Activated CD8-positive, alpha-beta memory T cell treated with anti-CD3 and anti-CD28 coated beads, Interleukin-2, amount 10 ng/mL, durations not matched to agents 7 days and 5 days (primary cell): ENCODE measurements at regions not wholly inside any gene's neighbourhood (a gene's known extent, or its start where the extent isn't known, plus 50 kb on each side); places are given as distances from the start of the nearest gene placed in this dataset.

ENCODE experiments used
- ATAC-seq: fragments of 150-1000 bp; cut with Tn5 transposase; one replicate; pipeline ENCODE4 v1.10.0; 2021; ENCODE audit warnings: moderate library complexity
- CTCF ChIA-PET: fragments of 350-600 bp; sonication (Branson Sonifier 250); formaldehyde crosslinking; loops from one replicate; lab custom pipeline; 2021; ENCODE audit warnings: antibody characterized with exemption; lab: Charles Lee
- DNase-seq: peaks from one replicate; pipeline ENCODE4 v3.0.0-alpha.2; 2020
- H3K27ac Mint-ChIP-seq: one replicate; pipeline ENCODE4 v1.8.0; 2021; ENCODE audit warnings: mild to moderate bottlenecking, mixed read lengths
- H3K27me3 Mint-ChIP-seq: one replicate; pipeline ENCODE4 v1.8.0; 2021; ENCODE audit warnings: mixed read lengths
- H3K36me3 Mint-ChIP-seq: one replicate; pipeline ENCODE4 v1.8.0; 2021; ENCODE audit warnings: mild to moderate bottlenecking, mixed read lengths
- H3K4me1 Mint-ChIP-seq: one replicate; pipeline ENCODE4 v1.8.0; 2021; ENCODE audit warnings: mixed read lengths
- H3K4me3 Mint-ChIP-seq: one replicate; pipeline ENCODE4 v1.8.0; 2021; ENCODE audit warnings: mild to moderate bottlenecking, moderate library complexity, mixed read lengths
- H3K9me3 Mint-ChIP-seq: one replicate; pipeline ENCODE4 v1.8.0; 2022; ENCODE audit warnings: low read depth, mixed read lengths

GRCh38 chr1:228992907-228993535 is 257.7 kb downstream of the RHOU start:
- H3K9me3 Mint-ChIP-seq: no peaks in the 10 kb centered on the region
- H3K36me3 Mint-ChIP-seq: no peaks in the 10 kb centered on the region
- H3K4me3 Mint-ChIP-seq: no peak overlapping the region
- H3K4me1 Mint-ChIP-seq: peaks cover 3% of the 10 kb centered on the region
- H3K27me3 Mint-ChIP-seq: peaks cover 26% of the 10 kb centered on the region
- no peak overlapping the region for H3K27ac Mint-ChIP-seq
- ATAC-seq (no peak), DNase-seq (no peak)
- CTCF ChIA-PET: no interaction called here

GRCh38 chr1:228994676-228995594 is 259.7 kb downstream of the RHOU start:
- Mint-ChIP-seq H3K9me3 (no peaks in the 10 kb centered on the region), H3K4me1 (peaks cover 3% of the 10 kb centered on the region), H3K36me3 (no peaks in the 10 kb centered on the region), H3K27me3 (peaks cover 26% of the 10 kb centered on the region), H3K27ac (no peak overlapping the region), H3K4me3 (no peak overlapping the region)
- DNase-seq (no peak), ATAC-seq (no peak)
- CTCF ChIA-PET: no interaction called here

GRCh38 chr1:228996281-228996680 is 261.0 kb downstream of the RHOU start:
- Mint-ChIP-seq H3K9me3 (no peaks in the 10 kb centered on the region), H3K4me3 (no peak overlapping the region), H3K4me1 (no peaks in the 10 kb centered on the region), H3K27me3 (peaks cover 26% of the 10 kb centered on the region), H3K27ac (no peak overlapping the region), H3K36me3 (no peaks in the 10 kb centered on the region)
- CTCF ChIA-PET: no interaction called here
- no peak for DNase-seq
- ATAC-seq: no peak

GRCh38 chr1:228997721-228998144 is 262.5 kb downstream of the RHOU start:
- Mint-ChIP-seq H3K9me3 (no peaks in the 10 kb centered on the region), H3K36me3 (no peaks in the 10 kb centered on the region), H3K27ac (no peak overlapping the region), H3K4me1 (no peaks in the 10 kb centered on the region), H3K4me3 (no peak overlapping the region), H3K27me3 (peaks cover 18% of the 10 kb centered on the region)
- ATAC-seq: no peak
- DNase-seq: no peak
- CTCF ChIA-PET: no interaction called here

- ATAC-seq (no peak), DNase-seq (no peak)
- H3K4me1 Mint-ChIP-seq: no peaks in the 10 kb centered on the region
- H3K4me3 Mint-ChIP-seq: no peak overlapping the region
- no peak overlapping the region for H3K27ac Mint-ChIP-seq
- H3K27me3 Mint-ChIP-seq: peaks cover 14% of the 10 kb centered on the region
- CTCF ChIA-PET: no interaction called here
- no peaks in the 10 kb centered on the region for H3K36me3 Mint-ChIP-seq
- no peaks in the 10 kb centered on the region for H3K9me3 Mint-ChIP-seq
These were observed 262.9 kb downstream of the RHOU start for GRCh38 chr1:228998179-228998578.

GRCh38 chr1:228999446-229000170 is 264.3 kb downstream of the RHOU start:
- no peak overlapping the region for H3K4me3 Mint-ChIP-seq
- ATAC-seq: no peak
- no peak for DNase-seq
- peaks cover 8% of the 10 kb centered on the region for H3K27me3 Mint-ChIP-seq
- no peaks in the 10 kb centered on the region for H3K9me3 Mint-ChIP-seq
- no peaks in the 10 kb centered on the region for H3K36me3 Mint-ChIP-seq
- CTCF ChIA-PET: no interaction called here
- no peaks in the 10 kb centered on the region for H3K4me1 Mint-ChIP-seq
- H3K27ac Mint-ChIP-seq: no peak overlapping the region

GRCh38 chr1:229000187-229000586 is 264.9 kb downstream of the RHOU start:
- H3K4me1 Mint-ChIP-seq: no peaks in the 10 kb centered on the region
- no peaks in the 10 kb centered on the region for H3K9me3 Mint-ChIP-seq
- DNase-seq (no peak), ATAC-seq (no peak)
- no peak overlapping the region for H3K27ac Mint-ChIP-seq
- CTCF ChIA-PET: no interaction called here
- peaks cover 2% of the 10 kb centered on the region for H3K27me3 Mint-ChIP-seq
- H3K4me3 Mint-ChIP-seq: no peak overlapping the region
- H3K36me3 Mint-ChIP-seq: no peaks in the 10 kb centered on the region

GRCh38 chr1:229001467-229002011 is 266.3 kb downstream of the RHOU start:
- CTCF ChIA-PET: no interaction called here
- Mint-ChIP-seq H3K4me3 (no peak overlapping the region), H3K9me3 (no peaks in the 10 kb centered on the region), H3K36me3 (no peaks in the 10 kb centered on the region), H3K4me1 (no peaks in the 10 kb centered on the region), H3K27me3 (no peaks in the 10 kb centered on the region), H3K27ac (no peak overlapping the region)
- no peak for ATAC-seq
- no peak for DNase-seq

- no peaks in the 10 kb centered on the region for H3K27me3 Mint-ChIP-seq
These were observed 266.8 kb downstream of the RHOU start for GRCh38 chr1:229002037-229002436.

GRCh38 chr1:229002451-229002960 is 267.2 kb downstream of the RHOU start:
- ATAC-seq: no peak
- Mint-ChIP-seq H3K27me3 (no peaks in the 10 kb centered on the region), H3K4me3 (no peak overlapping the region), H3K4me1 (no peaks in the 10 kb centered on the region), H3K36me3 (no peaks in the 10 kb centered on the region), H3K9me3 (no peaks in the 10 kb centered on the region), H3K27ac (no peak overlapping the region)
- no peak for DNase-seq
- CTCF ChIA-PET: no interaction called here

More at GRCh38 chr1:229002037-229002436, 266.8 kb downstream of the RHOU start:
- no peak for ATAC-seq
- CTCF ChIA-PET: no interaction called here
- H3K36me3 Mint-ChIP-seq: no peaks in the 10 kb centered on the region
- H3K27ac Mint-ChIP-seq: no peak overlapping the region
- H3K4me3 Mint-ChIP-seq: no peak overlapping the region
- no peaks in the 10 kb centered on the region for H3K4me1 Mint-ChIP-seq
- H3K9me3 Mint-ChIP-seq: no peaks in the 10 kb centered on the region
- no peak for DNase-seq

- ATAC-seq (no peak), DNase-seq (no peak)
- CTCF ChIA-PET: no interaction called here
- Mint-ChIP-seq H3K27ac (no peak overlapping the region), H3K4me1 (no peaks in the 10 kb centered on the region), H3K9me3 (no peaks in the 10 kb centered on the region), H3K4me3 (no peak overlapping the region), H3K36me3 (no peaks in the 10 kb centered on the region), H3K27me3 (no peaks in the 10 kb centered on the region)
These were observed 267.5 kb upstream of the RAB4A start for GRCh38 chr1:229003233-229004031.

- DNase-seq (no peak), ATAC-seq (no peak)
- H3K9me3 Mint-ChIP-seq: no peaks in the 10 kb centered on the region
- H3K4me1 Mint-ChIP-seq: no peaks in the 10 kb centered on the region
- no peak overlapping the region for H3K4me3 Mint-ChIP-seq
- no peaks in the 10 kb centered on the region for H3K27me3 Mint-ChIP-seq
- no peak overlapping the region for H3K27ac Mint-ChIP-seq
- H3K36me3 Mint-ChIP-seq: no peaks in the 10 kb centered on the region
- CTCF ChIA-PET: no interaction called here
These were observed 266.7 kb upstream of the RAB4A start for GRCh38 chr1:229004066-229004833.
